ENCODE measurements at regions not wholly inside any gene's neighbourhood (a gene's known extent, or its start where the extent isn't known, plus 50 kb on each side); places are given as distances from the start of the nearest gene placed in this dataset.

- WGBS, 3 donors, result 28 to 37% (median 34%) methylated on average over 31 of the region's 31 CpGs
- Histone ChIP-seq H3K4me1 (no peaks in the 10 kb centered on the region), H3K36me3 (ENCODE audit: insufficient read depth in 1 of 2, low read depth in 1 of 2) (no peaks in the 10 kb centered on the region), H3K27ac (no peak overlapping the region), H3K4me3 (no peak overlapping the region), H3K27me3 (ENCODE audit: insufficient read depth in 3 of 3, low read length in 2 of 3) (peaks cover 0 to 9% (median 0%) of the 10 kb centered on the region in 3 donors), H3K9me3 (no peaks in the 10 kb centered on the region)
- intact Hi-C loops (cut with DNase I), result loop anchor here in 1 of 2 donors (2.0 kb wide), 1 partner anchor 43 kb away; no protein-coding TSS in a partner anchor
- DNase-seq (no peak), ATAC-seq (no peak)
- TF ChIP-seq, protein P1, sequence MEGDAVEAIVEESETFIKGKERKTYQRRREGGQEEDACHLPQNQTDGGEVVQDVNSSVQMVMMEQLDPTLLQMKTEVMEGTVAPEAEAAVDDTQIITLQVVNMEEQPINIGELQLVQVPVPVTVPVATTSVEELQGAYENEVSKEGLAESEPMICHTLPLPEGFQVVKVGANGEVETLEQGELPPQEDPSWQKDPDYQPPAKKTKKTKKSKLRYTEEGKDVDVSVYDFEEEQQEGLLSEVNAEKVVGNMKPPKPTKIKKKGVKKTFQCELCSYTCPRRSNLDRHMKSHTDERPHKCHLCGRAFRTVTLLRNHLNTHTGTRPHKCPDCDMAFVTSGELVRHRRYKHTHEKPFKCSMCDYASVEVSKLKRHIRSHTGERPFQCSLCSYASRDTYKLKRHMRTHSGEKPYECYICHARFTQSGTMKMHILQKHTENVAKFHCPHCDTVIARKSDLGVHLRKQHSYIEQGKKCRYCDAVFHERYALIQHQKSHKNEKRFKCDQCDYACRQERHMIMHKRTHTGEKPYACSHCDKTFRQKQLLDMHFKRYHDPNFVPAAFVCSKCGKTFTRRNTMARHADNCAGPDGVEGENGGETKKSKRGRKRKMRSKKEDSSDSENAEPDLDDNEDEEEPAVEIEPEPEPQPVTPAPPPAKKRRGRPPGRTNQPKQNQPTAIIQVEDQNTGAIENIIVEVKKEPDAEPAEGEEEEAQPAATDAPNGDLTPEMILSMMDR (IDR thresholded peaks at IDR 0.05), result no peak
These were observed 323.5 kb downstream of the ALG10 start for GRCh38 chr12:34345801-34346200.

GRCh38 chr12:34346372-34347034 is 324.2 kb downstream of the ALG10 start:
- intact Hi-C loops (cut with DNase I), result loop anchor here in 1 of 2 donors (2.0 kb wide), 1 partner anchor 42 kb away; no protein-coding TSS in a partner anchor
- DNase-seq, result no peak

DNA sequence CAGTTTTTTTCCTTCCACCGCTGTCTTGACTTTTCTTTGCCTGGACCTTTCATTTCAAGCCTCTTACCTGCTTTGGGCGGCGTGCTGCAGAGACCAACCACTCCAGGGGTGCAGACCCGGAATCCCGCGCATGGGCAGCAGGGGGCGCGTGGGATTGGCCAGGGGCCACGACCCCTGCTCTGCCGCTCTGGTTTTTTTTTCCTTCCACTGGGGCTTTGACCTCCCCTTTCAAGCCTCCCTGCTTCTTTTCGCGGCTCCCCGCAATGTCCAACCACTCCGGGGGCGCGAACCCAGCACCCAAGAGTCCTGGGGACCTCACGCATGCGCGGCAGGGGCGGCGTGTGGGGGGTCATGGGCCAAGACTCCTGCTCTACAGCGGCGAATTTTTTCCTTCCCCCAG is 325.1 kb downstream of the ALG10 start:
- Histone ChIP-seq H3K9me3 (no peaks in the 10 kb centered on the region), H3K4me1 (no peaks in the 10 kb centered on the region), H3K27me3 (ENCODE audit: insufficient read depth in 3 of 3, low read length in 2 of 3) (peaks cover 0 to 6% (median 0%) of the 10 kb centered on the region in 3 donors), H3K27ac (no peak overlapping the region), H3K4me3 (no peak overlapping the region), H3K36me3 (ENCODE audit: insufficient read depth in 1 of 2, low read depth in 1 of 2) (no peaks in the 10 kb centered on the region)
- intact Hi-C loops (cut with DNase I), result loop anchor here in 1 of 2 donors (2.0 kb wide), 1 partner anchor 41 kb away; no protein-coding TSS in a partner anchor
- 32 to 54% (median 43%) methylated on average over 23 of the region's 23 CpGs for WGBS, 3 donors
- DNase-seq, result no peak
- TF ChIP-seq, protein P1 (IDR thresholded peaks at IDR 0.05), result no peak
- no peak for ATAC-seq

More at GRCh38 chr12:34346372-34347034, 324.2 kb downstream of the ALG10 start:
- 48 to 55% (median 54%) methylated on average over 39 of the region's 39 CpGs for WGBS, 3 donors
- TF ChIP-seq, protein P1 (IDR thresholded peaks at IDR 0.05), result no peak
- no peak for ATAC-seq
- no peaks in the 10 kb centered on the region for H3K4me1 ChIP-seq
- peaks cover 0 to 6% (median 0%) of the 10 kb centered on the region in 3 donors for H3K27me3 ChIP-seq (ENCODE audit: insufficient read depth in 3 of 3, low read length in 2 of 3)
- no peaks in the 10 kb centered on the region for H3K36me3 ChIP-seq (ENCODE audit: insufficient read depth in 1 of 2, low read depth in 1 of 2)
- no peaks in the 10 kb centered on the region for H3K9me3 ChIP-seq
- no peak overlapping the region for H3K27ac ChIP-seq
- no peak overlapping the region for H3K4me3 ChIP-seq

DNA sequence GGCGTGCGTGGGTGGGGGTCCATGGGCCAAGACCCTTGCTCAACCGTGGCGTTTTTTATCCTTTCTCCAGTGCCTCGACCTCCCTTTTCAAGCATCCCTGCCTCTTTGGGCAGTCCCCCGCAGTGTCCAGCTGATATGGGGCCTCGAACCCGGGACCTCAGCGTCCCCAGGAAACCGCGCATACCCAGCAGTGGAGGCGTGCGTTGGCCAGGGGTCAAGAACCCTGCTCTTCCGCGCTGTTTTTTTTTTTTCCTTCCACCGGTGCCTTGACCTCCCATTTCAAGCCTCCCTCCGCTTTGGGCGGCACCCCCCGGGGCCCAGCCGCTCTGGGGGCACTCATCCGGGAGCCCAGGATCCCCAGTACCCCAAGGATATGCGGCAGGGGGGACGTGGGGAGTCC is 325.8 kb downstream of the ALG10 start:
- H3K4me1 ChIP-seq, result no peaks in the 10 kb centered on the region
- no peak overlapping the region for H3K27ac ChIP-seq
- DNase-seq (no peak), ATAC-seq (no peak)
- TF ChIP-seq, protein P1 (IDR thresholded peaks at IDR 0.05), result no peak
- H3K4me3 ChIP-seq, result no peak overlapping the region
- peaks cover 0 to 8% (median 0%) of the 10 kb centered on the region in 3 donors for H3K27me3 ChIP-seq (ENCODE audit: insufficient read depth in 3 of 3, low read length in 2 of 3)
- H3K36me3 ChIP-seq (ENCODE audit: insufficient read depth in 1 of 2, low read depth in 1 of 2), result no peaks in the 10 kb centered on the region
- intact Hi-C loops (cut with DNase I), result no loop called here
- no peaks in the 10 kb centered on the region for H3K9me3 ChIP-seq
- 64 to 71% (median 69%) methylated on average over 22 to 23 of the region's 23 CpGs for WGBS, 3 donors

Data from psoas muscle (tissue), 7 donors.